AG10803 (cell line): ENCODE measurements at regions not wholly inside any gene's neighbourhood (a gene's known extent, or its start where the extent isn't known, plus 50 kb on each side); places are given as distances from the start of the nearest gene placed in this dataset.
A peak's percentile ranks its signal among the peaks of the same experiment; 100 is the strongest.

ENCODE experiments used
- DNase-seq: peaks from one replicate; pipeline ENCODE4 v3.0.0; 2010; ENCODE audit warnings: low read depth
- H3K4me3 ChIP-seq: 2 replicates; pipeline ENCODE4 v1.5.1; 2011; ENCODE audit warnings: mild to moderate bottlenecking, low read length, control low read depth
- CTCF ChIP-seq: conservative IDR thresholded peaks from 2 replicates; pipeline ENCODE4 v1.5.1; 2011; ENCODE audit warnings: mild to moderate bottlenecking, low read length, control low read depth, inconsistent platforms

GRCh38 chr2:236873636-236874035 lies 212.1 kb upstream of the COPS8 start:
- TF ChIP-seq CTCF: no peak

GRCh38 chr2:236874866-236875481 lies 210.7 kb upstream of the COPS8 start:
- no peak for DNase-seq
- no peak for TF ChIP-seq CTCF
- H3K4me3 ChIP-seq: no peak overlapping the region

More at GRCh38 chr2:236873636-236874035, 212.1 kb upstream of the COPS8 start:
- no peak overlapping the region for H3K4me3 ChIP-seq
- peak; percentile 15 for DNase-seq

GRCh38 chr2:236875906-236876505 lies 209.7 kb upstream of the COPS8 start:
- no peak for DNase-seq
- no peak overlapping the region for H3K4me3 ChIP-seq
- TF ChIP-seq CTCF: no peak

GRCh38 chr2:236876642-236877041 lies 209.0 kb upstream of the COPS8 start:
- H3K4me3 ChIP-seq: no peak overlapping the region
- DNase-seq: no peak
- no peak for TF ChIP-seq CTCF

GRCh38 chr2:236877972-236878371 lies 207.7 kb upstream of the COPS8 start:
- TF ChIP-seq CTCF: no peak
- no peak overlapping the region for H3K4me3 ChIP-seq
- DNase-seq: no peak

- no peak overlapping the region for H3K4me3 ChIP-seq
- no peak for TF ChIP-seq CTCF
- no peak for DNase-seq
Measured at GRCh38 chr2:236879416-236879963, 206.2 kb upstream of the COPS8 start.

- no peak overlapping the region for H3K4me3 ChIP-seq
- DNase-seq: no peak
- no peak for TF ChIP-seq CTCF
Measured at GRCh38 chr2:236882074-236882473, 203.6 kb upstream of the COPS8 start.
